ENCODE measurements at regions not wholly inside any gene's neighbourhood (a gene's known extent, or its start where the extent isn't known, plus 50 kb on each side); places are given as distances from the start of the nearest gene placed in this dataset.

DNA sequence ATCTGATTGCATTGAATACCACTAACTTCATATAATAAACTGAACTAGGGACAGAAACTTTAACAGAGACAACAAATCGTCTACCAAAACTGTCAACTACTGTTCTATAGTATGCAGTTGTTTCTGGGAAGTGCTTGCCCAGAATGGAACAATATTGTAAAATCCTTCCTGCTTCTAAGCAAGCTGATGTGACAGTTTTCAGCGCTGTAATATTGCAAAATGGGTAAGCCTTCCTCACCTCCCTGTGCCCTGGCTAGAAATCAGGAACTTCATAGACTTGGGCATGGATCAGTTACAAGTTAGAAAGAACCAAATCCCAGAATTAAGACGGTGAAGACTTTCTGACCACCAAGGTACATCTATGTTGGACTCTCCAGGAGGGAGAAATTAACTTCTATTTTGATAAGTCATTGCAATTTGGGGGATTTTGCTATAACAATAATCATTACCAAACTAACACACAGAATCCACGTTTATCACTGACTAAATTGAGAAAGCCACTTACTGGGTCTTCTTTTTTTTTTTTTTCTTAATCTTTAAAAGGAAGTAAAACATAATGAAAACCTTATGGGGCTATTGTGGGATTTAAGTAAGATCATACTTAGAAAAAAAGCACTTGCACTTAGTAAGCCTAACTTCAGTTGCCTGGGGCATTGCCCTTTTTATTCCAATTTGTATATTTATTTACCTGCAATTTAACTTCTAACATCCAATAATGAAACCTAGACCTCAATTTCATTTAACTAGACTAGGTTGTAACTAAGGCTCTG, 261.5 kb downstream of the TRIB2 start:
- no peak for DNase-seq

DNA sequence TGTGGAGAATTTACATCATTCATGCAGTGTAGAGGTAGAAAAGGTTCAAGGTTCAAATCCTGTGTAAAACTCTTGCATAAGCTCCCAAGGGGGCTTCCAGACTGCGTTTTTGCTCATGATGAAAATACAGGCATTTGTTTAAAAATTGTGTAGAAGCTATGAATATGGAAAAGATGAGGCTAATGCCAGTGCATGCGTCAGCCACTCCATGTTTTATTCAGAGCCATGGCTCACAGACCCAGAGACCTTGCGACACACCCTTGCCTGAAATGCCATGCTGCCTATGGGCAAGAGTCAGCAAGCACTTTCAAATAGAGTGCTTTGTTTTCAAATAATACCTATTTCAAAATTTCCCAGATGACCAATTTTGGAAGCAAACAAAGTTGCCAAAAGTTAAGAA, 262.3 kb downstream of the TRIB2 start:
- DNase-seq: no peak

DNA sequence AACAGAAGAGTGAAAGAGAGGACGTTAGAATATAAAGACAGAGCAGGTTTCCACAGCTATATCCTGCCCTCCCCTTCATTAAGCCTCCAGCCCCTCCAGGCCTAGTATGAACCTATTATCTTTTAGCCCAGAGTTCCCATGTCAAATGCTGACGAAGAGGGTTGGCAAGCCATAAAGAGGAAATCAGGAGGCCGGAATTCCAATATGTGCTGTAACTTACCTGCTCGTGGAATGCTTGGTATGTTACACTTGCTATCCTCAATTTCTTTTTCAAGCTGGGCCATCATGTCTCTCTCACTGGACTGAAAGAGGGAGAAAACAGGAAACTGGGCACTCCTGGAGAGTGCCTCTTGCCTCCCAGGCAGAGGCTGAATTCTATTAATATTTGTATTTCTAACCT, 264.1 kb downstream of the TRIB2 start:
- peak; percentile 1 for DNase-seq

DNA sequence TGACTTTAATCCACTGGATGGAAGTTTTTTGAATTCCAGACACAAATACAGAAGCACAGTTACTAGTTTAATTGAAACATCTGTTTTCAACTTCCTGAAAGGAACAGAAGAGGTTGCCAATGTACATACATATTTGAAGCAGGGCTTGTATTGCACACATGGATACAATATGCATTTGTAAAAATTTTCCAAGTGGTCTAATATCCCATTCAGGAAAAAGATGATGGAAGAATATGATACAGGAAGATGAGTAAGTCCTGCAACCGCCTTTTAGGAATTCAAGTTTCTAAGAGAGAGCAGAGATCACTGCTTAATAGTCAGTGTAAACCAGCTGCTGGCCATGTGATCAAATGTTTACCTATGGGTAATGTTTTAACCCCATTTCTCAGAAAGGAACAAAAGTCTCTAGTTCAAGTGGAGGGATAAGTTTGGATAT, 265.4 kb downstream of the TRIB2 start:
- DNase-seq: no peak

DNA sequence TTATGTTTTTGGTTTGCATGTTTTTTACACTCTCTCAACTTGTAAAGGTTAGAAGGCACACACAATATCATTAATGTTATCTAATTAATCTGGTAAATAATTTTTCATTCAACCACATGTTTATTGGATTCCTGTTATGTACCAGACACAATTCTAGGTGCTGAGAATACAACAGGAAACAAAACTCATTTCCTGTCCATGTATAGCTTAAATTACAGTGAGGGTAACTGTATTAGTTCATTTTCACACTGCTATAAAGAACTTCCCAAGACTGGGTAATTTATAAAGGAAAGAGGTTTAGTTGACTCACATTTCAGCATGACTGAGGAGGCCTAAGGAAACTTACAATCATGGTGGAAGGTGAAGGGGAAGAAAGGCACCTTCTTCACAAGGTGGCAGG, 270.5 kb downstream of the TRIB2 start:
- DNase-seq: no peak

DNA sequence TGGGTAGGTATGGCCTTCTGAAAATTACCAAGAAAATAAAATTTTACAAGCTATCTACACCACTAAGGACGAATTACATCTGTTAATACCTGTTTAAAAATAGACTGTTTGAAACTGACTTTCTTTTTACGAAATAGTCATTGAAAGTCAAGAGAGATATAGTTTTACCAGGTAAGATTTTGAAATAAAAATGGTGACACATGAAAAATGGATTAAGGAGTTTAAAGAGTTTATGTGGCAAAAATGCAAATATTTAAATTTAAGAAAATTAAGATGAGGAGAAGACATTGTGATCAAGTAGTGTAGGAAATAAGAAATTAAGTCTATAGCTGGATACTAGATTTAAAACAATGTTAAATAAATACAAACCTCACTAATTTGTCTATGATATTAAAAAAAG, 271.5 kb downstream of the TRIB2 start:
- no peak for DNase-seq

DNA sequence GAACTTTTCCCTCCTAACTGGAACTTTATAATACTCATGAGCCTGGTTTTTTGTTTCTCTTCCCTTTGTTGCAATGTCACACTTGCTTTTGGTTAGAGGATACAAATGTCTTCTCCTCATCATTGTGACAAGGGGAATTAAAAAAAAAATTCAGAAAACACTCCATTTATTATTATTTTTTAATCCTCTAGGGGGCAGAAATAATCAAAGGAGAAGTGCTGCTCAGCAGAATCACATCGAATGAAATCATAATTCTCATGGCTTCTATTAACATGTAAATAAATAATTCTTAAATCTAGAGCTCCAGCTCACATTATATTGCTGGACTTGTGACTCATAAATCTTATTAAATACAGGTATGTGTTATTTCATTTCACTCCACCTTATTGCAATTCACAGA, 273.8 kb downstream of the TRIB2 start:
- no peak for DNase-seq

DNA sequence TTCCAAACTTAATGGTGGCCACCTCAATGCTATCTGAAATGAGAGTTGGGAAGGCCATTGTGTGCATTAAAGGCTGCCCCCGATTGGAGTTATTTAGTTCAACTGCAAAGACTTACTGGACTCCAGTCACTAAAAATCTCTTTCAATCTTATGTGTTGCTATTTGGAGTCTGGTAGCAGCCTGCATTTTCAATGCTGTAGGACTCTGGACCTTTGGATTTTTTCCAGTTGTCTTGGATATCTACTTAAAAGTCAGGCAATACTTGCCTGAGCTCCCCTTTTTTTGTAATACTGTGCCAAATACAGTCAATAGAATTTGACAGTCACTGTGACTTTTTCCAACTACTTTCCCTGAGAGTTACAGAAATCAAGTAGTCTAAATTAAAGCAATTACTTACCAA, 281.9 kb downstream of the TRIB2 start:
- DNase-seq: no peak

DNA sequence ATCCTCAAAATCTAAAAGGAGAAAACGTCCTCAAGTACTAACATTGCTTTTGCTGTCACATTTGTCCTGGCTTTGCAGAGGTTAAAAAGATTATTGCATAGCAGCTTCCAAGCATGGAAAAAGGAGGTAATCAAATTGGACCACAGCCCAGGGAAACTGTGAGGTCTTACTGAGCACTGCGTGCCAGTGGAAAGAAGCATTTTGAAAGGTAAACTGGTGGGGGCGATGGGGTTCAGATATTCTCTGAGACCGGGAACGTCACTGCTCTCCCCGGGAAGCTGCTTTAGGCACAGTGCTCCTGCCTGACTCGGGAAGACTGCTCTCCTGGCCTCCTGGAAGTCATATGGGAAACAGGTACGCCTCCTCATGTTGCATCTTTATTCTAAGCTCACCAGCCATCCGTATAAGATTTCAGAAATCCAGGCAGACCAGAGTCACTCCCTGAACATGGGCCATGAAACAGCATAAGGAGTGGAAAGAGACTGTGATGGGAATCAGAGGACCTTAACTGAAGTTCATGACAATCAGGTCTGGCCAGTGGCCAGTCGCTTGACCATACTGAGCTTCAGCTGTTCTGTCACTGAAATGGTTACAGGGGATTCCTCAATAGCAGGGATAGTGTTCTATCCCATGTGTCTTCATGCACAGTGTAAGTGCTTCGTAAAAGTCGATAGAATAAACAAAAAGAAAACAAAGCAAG, 284.1 kb downstream of the TRIB2 start:
- no peak for DNase-seq

DNA sequence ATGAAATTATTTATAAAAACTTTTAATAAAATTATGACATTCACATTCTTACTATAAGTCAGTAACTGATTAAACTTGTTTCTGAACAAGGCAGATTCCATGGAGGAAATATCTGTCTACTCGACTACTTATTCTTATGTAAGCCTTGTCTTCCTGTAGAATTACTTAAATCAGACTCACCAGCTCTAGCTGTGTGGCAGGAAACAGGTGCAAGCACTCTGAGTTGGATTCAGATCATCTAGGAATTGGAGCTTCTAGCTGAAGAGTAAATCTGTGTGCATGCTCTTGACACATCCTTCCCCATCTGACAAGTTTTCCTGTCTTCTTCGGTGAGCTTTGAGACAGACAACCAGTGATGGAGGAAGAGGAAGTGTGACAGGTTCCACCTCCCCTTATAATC, 284.7 kb downstream of the TRIB2 start:
- DNase-seq: no peak

DNA sequence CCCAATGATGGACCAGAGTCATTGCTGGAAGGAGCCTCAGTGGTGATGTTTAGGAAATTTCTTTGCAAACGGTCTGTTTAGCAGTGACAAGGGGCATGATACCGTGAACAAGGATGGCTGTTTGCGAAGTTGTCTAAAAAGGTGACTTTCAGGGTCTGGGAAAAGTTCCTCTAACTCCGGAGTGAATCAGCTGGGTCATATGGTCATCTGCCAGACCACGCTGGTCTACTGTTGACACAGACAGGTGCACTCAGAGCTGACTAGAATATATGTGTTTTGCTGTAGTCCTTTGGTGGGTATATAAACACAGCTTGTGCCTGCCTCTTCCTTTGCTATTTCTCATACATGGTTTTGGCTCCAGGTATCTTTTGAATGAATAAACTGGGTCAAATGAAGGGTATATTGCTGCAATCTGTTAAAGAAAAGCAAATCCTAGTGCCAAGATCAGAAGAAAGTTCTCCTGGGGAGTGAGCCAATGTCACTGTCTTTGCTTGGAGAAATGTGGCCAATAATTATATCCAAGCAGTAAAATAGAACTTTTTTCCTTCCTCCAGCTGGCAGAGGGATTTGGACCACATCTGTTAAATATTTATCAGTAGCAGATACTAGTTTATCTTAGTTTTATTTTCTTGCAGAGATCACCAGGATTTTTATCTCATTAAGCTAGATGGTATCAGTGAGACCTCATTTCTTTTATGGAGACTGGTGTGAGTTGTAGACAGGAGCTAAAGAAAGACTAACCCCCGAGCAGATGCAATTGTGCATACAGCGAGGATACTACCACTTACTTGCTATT, 286.0 kb downstream of the TRIB2 start:
- no peak for DNase-seq

DNA sequence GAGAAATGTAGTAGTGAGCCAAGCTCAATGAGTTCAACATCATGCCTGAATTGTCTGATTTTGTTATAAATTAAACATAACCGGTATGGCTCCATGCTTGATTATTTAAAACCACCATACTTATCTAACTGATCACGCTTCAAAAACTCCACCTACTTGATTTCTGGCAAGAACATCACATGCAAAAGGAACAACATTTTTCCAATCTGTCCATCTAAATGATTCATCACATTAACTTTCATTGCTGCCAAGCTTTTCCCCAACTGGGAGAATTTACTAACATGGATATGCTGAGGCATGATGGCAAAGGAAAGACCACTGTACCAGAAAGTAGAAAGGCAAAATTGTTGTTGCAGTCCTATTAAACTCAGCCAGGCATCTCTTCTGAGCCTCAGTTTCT, 286.8 kb downstream of the TRIB2 start:
- DNase-seq: no peak

DNA sequence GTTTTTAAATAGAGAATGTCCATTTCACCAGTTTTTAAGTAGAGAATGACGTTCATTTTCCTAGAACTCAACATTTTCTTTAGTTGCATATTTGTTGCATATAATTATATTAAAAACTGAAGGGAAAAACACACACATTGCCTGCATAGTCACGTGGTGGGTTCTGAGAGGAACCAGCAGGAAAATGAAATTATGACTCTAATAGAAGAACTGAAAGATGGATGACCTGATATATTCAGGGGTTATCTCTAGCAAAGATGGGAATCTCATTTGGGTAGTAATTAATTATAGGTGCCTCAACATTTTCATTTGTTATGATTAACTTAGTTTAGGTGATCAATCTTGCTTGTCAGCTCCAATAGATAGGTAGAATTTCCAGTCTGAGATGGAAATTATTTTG, 288.3 kb downstream of the TRIB2 start:
- no peak for DNase-seq

DNA sequence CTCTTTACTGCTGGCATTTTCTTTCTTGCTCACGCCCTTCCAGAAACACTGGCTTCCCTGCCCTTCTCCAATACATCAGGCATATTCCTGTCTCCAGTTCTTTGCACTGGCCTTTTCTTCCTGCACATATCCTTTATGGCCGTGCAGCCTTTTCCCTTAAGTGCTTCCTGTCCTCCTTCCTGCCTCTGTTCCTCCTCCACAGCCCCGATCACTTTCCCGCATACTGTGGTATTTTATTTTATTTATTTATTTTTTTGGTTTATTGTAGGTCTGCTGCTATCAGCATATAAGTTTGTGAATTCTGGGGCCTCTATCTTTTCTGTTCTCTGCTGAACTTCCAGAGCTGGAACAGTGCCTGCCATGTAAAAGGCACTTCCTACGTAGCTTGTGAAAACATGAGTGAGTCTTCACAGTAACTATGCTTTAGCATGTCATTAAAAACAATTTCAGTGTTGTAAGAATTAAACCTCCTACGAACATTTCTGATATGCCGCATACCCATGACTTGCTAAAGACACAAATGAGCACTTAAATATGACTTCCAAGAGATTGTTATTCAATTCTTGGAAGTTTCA, 289.1 kb downstream of the TRIB2 start:
- DNase-seq: no peak

DNA sequence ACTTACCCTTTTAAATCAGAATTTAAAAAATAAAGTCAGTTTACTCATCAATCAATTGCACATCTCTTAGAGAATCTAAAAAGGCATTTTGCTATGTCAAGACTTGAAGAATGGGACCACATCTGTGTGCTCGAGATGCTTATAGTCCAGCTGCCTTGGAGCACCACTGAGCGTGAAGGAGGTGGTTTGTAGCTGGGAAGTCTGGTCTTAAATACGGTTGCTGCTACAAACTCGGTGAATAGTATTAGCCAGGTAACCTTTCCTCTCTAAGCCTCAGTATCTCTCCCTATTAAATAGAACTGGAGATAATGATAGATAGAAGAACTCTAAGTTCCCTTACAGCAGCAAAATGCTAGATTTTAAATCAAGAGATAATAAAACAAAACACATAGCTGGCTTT, 289.7 kb downstream of the TRIB2 start:
- DNase-seq: no peak

DNA sequence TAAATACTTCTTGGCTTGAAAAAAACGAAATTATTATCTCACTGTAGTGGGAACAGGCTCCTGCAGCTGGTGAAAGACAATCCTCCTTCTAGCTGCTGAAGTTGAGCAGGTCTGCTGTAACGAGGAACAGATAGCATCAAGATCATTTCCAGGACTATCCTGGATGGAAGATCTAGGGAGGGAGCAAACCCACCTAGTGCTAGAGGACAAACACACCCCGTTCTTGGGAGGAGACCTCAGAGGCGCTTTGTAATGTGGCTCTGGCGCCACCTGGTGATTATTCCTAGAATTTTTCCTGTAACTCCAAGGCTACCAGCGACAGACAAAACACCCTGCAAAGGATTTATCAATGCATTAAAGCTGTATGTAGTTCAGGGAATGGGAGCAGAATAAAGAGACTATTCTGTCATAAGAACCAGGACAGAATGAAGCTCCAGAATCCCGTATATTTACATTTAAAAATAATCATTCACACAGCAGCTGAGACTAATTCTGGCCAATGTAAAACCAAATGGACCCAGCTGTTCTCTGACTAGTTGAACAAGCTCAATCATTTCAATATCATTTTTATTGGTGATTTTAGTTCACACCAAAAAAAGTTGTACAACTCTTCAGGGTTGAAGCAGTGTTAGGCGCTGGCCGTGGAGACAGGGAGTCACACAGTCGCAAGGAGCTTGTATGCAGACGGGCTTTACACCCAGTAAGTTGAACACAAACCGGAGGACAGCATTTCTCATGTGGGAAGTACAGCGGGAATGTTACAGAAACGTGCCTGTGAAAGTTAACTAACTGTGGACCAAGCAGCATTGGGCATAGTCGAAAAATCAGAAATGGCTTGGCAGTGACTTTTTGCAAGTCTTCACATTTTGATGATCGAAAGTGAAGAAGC, 290.3 kb downstream of the TRIB2 start:
- DNase-seq: peak; percentile 46

DNA sequence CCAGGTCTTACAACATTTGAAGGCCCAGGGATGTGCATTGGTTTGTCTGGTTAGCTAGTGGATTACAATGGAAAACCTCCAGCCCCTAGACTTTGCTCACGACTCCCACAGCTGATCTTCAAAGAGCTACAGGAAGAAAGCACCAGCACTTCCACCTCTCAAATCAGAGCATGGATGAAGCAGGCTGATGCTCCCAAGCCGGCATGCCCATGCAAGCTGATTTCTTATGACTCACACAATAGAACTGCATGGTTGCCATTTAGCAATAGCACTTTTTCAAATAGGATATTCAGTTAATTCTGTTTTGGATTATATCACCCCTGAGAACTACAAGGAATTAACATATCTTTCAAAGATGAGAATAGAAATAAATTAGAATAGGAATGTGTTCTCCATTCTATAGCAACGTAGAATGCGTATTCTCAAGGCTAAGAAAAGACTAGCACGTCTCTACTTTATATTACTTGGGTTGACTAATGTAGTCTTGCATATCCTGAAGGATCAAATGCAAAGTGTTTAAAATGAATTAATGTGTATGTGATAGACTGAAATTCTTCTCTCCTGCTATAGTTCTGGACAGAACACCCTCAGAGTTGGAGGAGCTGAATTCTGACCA, 292.4 kb downstream of the TRIB2 start:
- DNase-seq: no peak

DNA sequence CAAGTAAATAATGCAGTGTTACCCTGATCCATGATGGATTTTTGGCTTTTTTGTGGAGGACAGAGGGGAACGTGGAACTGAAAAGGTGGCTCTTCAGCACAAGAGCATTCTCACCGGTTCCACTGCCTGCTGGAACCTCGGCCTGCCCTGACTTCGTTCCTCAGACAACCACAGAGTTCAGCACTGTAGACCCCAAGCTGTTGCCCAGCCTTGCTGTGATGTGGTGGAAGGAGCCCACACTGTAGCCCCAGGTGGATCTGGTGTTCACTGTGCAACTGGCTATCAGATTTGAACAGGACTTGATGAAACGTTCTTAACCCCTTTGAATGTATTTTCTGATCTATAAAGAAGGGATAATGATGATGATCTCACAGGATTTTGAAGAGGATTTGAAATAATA, 293.5 kb downstream of the TRIB2 start:
- DNase-seq: no peak

DNA sequence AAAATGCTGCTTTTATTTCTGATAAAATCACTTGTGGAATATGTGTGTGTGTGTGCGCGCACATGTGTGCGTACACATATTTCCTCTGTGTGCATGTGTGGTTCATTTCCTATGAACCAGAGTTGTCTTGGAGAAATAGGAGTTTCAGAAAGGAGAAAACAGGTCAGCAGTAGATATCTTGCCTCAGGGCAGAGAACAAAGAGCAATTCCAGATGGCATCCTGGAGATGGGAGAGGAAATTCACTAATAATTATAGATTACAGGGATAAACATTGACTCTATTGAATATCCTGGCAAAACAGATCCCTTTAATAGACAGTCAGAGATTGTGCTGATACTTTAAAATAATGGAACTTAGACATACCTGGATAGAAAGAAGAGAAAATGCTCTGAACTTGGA, 298.0 kb downstream of the TRIB2 start:
- DNase-seq: no peak

DNA sequence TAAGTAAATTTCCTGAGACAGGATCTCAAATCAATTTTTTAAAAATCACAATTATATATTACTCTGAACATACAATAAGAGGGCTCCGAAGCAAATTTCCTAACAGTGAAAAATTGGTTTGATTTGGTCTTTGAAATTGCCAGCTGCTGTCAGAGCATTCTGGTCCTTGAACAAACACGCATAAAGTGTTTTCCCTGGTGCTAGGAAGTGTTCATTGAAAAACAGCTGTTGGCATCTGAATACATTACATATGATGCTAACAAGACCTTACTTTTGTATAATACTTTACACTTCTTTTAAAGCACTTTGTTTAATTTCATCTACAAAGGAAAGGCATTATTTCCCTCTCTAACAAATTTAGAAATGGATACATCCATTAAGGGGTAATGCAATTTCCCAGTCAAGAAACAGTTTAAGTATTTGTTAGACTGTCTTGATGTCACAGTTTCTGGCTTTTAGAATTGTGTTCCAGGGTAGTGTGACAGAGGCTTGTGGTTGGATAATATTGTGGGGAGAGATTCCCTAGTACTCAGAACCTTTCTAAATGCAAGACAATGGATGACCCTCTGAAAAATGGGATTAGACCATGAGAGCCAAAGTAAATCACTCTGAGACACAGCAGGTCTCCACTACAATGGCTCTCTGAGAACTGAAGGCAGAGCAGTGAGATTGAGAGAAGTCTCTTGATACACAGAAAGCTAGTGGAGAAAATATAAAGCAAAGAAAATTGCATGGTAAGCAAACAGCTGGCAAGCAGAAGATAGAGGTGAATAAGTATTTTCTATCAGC, 299.0 kb downstream of the TRIB2 start:
- DNase-seq: no peak

DNA sequence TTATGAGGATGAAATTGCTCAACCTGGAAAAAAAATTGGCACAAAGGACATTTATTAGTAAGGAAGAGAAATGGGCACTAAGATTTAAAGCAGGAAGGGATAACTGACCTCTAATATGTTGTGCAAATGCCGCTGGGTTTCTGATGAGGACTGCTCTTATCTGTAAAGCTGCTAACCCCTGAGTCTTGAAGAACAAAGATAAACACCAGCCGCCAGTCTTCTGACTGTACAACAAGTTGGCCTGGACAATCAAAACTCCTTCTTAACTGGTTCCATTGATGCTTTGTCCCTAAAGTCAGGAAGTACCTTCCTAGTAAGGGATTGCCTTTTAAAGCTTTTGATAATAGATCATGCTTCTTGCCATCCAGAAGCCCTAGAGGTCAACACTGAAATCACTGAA, 301.8 kb downstream of the TRIB2 start:
- no peak for DNase-seq
